ENCODE measurements at regions not wholly inside any gene's neighbourhood (a gene's known extent, or its start where the extent isn't known, plus 50 kb on each side); places are given as distances from the start of the nearest gene placed in this dataset.

DNA sequence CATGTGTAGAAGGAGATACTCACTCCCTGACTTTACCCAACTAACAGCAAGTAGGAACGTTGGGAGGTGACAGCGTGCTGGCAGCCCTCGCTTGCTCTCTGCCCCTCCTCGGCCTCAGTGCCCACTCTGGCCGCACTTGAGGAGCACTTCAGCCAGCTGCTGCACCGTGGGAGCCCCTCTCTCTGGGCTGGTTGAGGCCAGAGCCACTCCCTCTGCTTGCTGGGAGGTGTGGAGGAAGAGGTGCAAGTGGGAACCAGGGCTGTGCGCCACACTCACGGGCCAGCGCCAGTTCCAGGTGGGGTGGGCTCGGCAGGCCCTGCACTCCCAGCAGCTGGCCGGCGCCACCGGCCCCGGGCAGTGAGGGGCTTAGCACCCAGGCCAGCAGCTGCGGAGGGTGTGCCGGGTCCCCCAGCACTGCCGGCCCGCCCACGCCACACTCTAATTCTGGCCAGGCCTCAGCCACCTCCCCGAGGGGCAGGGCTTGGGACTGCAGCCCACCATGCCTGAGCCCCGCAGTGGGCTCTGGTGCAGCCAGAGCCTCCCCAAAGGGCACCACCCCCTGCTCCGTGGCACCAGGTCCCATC lies 68.4 kb upstream of the FRMD4B start:
- ChIA-PET CTCF (no interaction called here), POLR2A (no interaction called here)
- Histone ChIP-seq H3K4me3 (no peak overlapping the region), H3K4me2 (no peak overlapping the region), H3K27ac (no peak overlapping the region), H3K9me3 (no peaks in the 10 kb centered on the region), H3K4me1 (no peaks in the 10 kb centered on the region)
- FAIRE-seq: no peak
- TF ChIP-seq FOSB (CRISPR knock-in tag; IDR thresholded peaks at IDR 0.05) (no peak), ZFP36 (IDR thresholded peaks at IDR 0.05; ENCODE audit: borderline replicate concordance, partially characterized antibody) (no peak), SREBF2 (IDR thresholded peaks at IDR 0.05) (no peak)
- TF ChIP-seq, protein P1, sequence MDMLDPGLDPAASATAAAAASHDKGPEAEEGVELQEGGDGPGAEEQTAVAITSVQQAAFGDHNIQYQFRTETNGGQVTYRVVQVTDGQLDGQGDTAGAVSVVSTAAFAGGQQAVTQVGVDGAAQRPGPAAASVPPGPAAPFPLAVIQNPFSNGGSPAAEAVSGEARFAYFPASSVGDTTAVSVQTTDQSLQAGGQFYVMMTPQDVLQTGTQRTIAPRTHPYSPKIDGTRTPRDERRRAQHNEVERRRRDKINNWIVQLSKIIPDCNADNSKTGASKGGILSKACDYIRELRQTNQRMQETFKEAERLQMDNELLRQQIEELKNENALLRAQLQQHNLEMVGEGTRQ (IDR thresholded peaks at IDR 0.05): no peak
- TF ChIP-seq, protein P2, sequence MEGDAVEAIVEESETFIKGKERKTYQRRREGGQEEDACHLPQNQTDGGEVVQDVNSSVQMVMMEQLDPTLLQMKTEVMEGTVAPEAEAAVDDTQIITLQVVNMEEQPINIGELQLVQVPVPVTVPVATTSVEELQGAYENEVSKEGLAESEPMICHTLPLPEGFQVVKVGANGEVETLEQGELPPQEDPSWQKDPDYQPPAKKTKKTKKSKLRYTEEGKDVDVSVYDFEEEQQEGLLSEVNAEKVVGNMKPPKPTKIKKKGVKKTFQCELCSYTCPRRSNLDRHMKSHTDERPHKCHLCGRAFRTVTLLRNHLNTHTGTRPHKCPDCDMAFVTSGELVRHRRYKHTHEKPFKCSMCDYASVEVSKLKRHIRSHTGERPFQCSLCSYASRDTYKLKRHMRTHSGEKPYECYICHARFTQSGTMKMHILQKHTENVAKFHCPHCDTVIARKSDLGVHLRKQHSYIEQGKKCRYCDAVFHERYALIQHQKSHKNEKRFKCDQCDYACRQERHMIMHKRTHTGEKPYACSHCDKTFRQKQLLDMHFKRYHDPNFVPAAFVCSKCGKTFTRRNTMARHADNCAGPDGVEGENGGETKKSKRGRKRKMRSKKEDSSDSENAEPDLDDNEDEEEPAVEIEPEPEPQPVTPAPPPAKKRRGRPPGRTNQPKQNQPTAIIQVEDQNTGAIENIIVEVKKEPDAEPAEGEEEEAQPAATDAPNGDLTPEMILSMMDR (IDR thresholded peaks at IDR 0.05): no peak
- WGBS (ENCODE audit: missing lambda C conversion rate): 91% methylated on average over 3 of the region's 22 CpGs
- no peak for ATAC-seq
- DNase-seq (ENCODE audit: low read depth in 1 of 2, low spot score in 1 of 2): no peak

DNA sequence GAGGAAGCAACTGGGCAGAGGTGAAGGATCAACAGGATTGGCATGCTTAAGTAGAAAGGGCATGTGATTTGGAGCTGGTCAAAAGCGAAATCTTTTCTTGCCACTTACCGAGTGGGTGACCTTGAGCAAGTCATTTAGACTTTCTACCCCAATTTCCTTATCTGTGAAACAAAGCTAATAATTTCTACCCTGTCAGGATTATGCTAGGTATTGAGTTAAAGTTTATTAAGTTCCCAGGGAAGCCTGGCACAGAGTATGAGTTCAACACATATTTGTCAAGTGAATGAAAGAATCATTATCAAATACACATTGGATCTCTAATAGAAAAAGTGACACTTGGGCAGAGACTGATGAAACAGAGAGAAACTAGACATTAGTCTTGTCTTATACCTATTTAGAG lies 66.4 kb upstream of the FRMD4B start:
- Histone ChIP-seq H3K4me3 (no peak overlapping the region), H3K27ac (no peak overlapping the region), H3K4me2 (no peak overlapping the region), H3K9me3 (no peaks in the 10 kb centered on the region), H3K4me1 (no peaks in the 10 kb centered on the region)
- ATAC-seq: no peak
- TF ChIP-seq EP300 (IDR thresholded peaks at IDR 0.05) (no peak), TFCP2L1 (CRISPR knock-in tag; IDR thresholded peaks at IDR 0.05) (no peak), FOSB (CRISPR knock-in tag; IDR thresholded peaks at IDR 0.05) (no peak)
- POLR2A ChIA-PET: no interaction called here
- DNase-seq (ENCODE audit: low read depth in 1 of 2, low spot score in 1 of 2): no peak
- CTCF ChIA-PET: interaction anchor here (1.1 to 1.4 kb wide), 2 partner anchors 11 to 261 kb away, joined by 3 read pairs; no protein-coding TSS in a partner anchor
- no peak for FAIRE-seq
- WGBS (ENCODE audit: missing lambda C conversion rate): 68% methylated on average over 2 of the region's 2 CpGs

DNA sequence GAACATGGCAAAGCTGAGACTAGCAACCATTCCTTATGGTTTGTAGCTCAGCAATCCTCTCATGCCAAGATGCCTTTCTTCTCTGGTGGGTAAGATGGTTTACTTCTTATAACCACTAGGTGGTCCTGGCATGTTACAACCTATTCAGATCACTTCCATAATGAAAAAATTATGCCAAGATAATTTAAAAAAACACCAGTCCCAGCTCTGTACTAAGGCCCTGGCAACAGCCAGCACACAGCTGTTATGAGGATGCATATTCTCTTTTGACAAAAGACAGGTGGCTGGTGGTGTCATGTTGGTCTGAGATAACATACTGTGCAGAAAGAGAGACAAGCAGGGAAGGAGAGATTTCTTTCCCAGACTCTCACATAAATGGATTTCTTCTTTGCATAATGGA lies 65.7 kb upstream of the FRMD4B start:
- H3K4me1 ChIP-seq: no peaks in the 10 kb centered on the region
- H3K4me3 ChIP-seq: no peak overlapping the region
- FAIRE-seq (no peak), ATAC-seq (peak in 1 of 2 experiments; percentile 58; a peak in 2 of 6 replicates), DNase-seq (ENCODE audit: low read depth in 1 of 2, low spot score in 1 of 2) (no peak)
- no peak overlapping the region for H3K27ac ChIP-seq
- ChIA-PET POLR2A (no interaction called here), CTCF (interaction anchor here (0.6 to 1.4 kb wide), 4 partner anchors 10 to 530 kb away, joined by 3 read pairs; no protein-coding TSS in a partner anchor)
- H3K4me2 ChIP-seq: no peak overlapping the region
- H3K9me3 ChIP-seq: no peaks in the 10 kb centered on the region
- no peak for TF ChIP-seq FOSB (CRISPR knock-in tag; IDR thresholded peaks at IDR 0.05)
- TF ChIP-seq, protein P3, sequence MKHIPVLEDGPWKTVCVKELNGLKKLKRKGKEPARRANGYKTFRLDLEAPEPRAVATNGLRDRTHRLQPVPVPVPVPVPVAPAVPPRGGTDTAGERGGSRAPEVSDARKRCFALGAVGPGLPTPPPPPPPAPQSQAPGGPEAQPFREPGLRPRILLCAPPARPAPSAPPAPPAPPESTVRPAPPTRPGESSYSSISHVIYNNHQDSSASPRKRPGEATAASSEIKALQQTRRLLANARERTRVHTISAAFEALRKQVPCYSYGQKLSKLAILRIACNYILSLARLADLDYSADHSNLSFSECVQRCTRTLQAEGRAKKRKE (CRISPR knock-in tag; IDR thresholded peaks at IDR 0.05; ENCODE audit: low read depth): no peak
- no peak for TF ChIP-seq EP300 (IDR thresholded peaks at IDR 0.05)
- no peak for TF ChIP-seq EHF (CRISPR knock-in tag; IDR thresholded peaks at IDR 0.05)
- TF ChIP-seq ZC3H11A (IDR thresholded peaks at IDR 0.05): no peak
- no peak for TF ChIP-seq TFCP2L1 (CRISPR knock-in tag; IDR thresholded peaks at IDR 0.05)
- TF ChIP-seq PHF8 (IDR thresholded peaks at IDR 0.05; ENCODE audit: borderline replicate concordance, low read depth): no peak
- TF ChIP-seq RFX5 (IDR thresholded peaks at IDR 0.05): no peak
- TF ChIP-seq NFE2L2 (conservative IDR thresholded peaks at IDR 0.05; ENCODE audit: low read length): no peak
- no peak for TF ChIP-seq ZFP36 (IDR thresholded peaks at IDR 0.05; ENCODE audit: borderline replicate concordance, partially characterized antibody)
- no peak for TF ChIP-seq TP53 (CRISPR knock-in tag; IDR thresholded peaks at IDR 0.05)

DNA sequence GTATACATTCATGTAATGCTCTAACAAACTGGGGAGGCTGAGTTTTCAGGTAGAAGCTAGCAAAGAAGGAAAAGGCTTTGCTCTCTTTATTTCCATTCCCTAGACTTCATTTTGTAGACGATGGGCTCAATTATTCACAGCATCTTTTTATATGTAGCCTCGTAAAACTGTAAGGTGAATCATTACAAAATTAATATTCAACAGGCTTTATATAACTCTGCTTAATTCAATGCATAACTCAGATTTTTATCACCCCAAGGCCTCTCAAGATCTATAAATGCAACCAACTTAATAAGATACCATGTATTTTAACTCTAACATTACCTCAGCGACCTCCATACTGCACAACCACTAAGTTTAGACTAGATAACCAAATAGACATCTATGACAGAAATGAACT lies 63.0 kb upstream of the FRMD4B start:
- no peaks in the 10 kb centered on the region for H3K4me1 ChIP-seq
- ChIA-PET POLR2A (no interaction called here), CTCF (no interaction called here)
- H3K27ac ChIP-seq: no peak overlapping the region
- H3K4me3 ChIP-seq: no peak overlapping the region
- FAIRE-seq (no peak), DNase-seq (ENCODE audit: low read depth in 1 of 2, low spot score in 1 of 2) (no peak), ATAC-seq (no peak)
- WGBS (ENCODE audit: missing lambda C conversion rate): 17% methylated on average over 3 of the region's 3 CpGs
- TF ChIP-seq JUN (IDR thresholded peaks at IDR 0.05) (no peak), POLR2AphosphoS2 (conservative IDR thresholded peaks at IDR 0.05; ENCODE audit: low read length) (no peak), GATA3 (IDR thresholded peaks at IDR 0.05; ENCODE audit: borderline replicate concordance) (no peak), ESRRA (IDR thresholded peaks at IDR 0.05; ENCODE audit: borderline replicate concordance, low read length) (no peak)
- TF ChIP-seq, protein P4, sequence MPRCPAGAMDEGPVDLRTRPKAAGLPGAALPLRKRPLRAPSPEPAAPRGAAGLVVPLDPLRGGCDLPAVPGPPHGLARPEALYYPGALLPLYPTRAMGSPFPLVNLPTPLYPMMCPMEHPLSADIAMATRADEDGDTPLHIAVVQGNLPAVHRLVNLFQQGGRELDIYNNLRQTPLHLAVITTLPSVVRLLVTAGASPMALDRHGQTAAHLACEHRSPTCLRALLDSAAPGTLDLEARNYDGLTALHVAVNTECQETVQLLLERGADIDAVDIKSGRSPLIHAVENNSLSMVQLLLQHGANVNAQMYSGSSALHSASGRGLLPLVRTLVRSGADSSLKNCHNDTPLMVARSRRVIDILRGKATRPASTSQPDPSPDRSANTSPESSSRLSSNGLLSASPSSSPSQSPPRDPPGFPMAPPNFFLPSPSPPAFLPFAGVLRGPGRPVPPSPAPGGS (IDR thresholded peaks at IDR 0.05): no peak
- H3K4me2 ChIP-seq: no peak overlapping the region
- no peaks in the 10 kb centered on the region for H3K9me3 ChIP-seq
